ENCODE measurements at regions not wholly inside any gene's neighbourhood (a gene's known extent, or its start where the extent isn't known, plus 50 kb on each side); places are given as distances from the start of the nearest gene placed in this dataset.

- TF ChIP-seq CTCF (IDR thresholded peaks at IDR 0.05; ENCODE audit: poor library complexity) (no peak), EZH2 (IDR thresholded peaks at IDR 0.05; ENCODE audit: borderline replicate concordance) (no peak), EZH2phosphoT487 (IDR thresholded peaks at IDR 0.05; ENCODE audit: low read depth, severe bottlenecking, unreplicated experiment) (no peak)
Observed at GRCh38 chr5:166377756-166378155, 1913.7 kb upstream of the WWC1 start.

Data from hepatocyte (in vitro differentiated cells).